ENCODE measurements at regions not wholly inside any gene's neighbourhood (a gene's known extent, or its start where the extent isn't known, plus 50 kb on each side); places are given as distances from the start of the nearest gene placed in this dataset.

DNA sequence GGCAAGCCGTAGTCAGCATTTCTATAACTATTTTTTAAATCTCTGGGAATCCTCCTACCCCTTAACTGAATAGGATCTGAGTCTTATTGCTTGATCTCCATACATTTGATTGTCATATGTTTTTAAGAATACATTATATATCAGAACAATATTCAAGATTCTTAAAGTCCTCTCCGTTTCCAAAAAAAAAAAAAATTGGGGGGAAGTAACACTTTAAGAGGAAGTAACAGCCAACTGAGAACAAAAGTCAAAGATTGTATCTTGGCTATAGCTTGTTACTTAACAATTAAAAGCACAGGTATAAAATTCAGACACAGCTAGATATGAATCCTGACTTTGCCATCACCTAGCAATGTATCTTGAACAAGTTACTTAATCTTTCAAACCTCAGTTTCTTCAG, 169.9 kb upstream of the ADO start:
- H3K4me2 ChIP-seq (ENCODE audit: low read length), result no peak overlapping the region
- H3K4me1 ChIP-seq, result peaks cover 7% of the 10 kb centered on the region
- no peaks in the 10 kb centered on the region for H3K79me2 ChIP-seq
- no peak overlapping the region for H3K4me3 ChIP-seq (ENCODE audit: low read depth, low read length)
- no peak overlapping the region for H3K9ac ChIP-seq
- no peaks in the 10 kb centered on the region for H3K9me3 ChIP-seq (ENCODE audit: control insufficient read depth, low read length)
- TF ChIP-seq, protein P1, sequence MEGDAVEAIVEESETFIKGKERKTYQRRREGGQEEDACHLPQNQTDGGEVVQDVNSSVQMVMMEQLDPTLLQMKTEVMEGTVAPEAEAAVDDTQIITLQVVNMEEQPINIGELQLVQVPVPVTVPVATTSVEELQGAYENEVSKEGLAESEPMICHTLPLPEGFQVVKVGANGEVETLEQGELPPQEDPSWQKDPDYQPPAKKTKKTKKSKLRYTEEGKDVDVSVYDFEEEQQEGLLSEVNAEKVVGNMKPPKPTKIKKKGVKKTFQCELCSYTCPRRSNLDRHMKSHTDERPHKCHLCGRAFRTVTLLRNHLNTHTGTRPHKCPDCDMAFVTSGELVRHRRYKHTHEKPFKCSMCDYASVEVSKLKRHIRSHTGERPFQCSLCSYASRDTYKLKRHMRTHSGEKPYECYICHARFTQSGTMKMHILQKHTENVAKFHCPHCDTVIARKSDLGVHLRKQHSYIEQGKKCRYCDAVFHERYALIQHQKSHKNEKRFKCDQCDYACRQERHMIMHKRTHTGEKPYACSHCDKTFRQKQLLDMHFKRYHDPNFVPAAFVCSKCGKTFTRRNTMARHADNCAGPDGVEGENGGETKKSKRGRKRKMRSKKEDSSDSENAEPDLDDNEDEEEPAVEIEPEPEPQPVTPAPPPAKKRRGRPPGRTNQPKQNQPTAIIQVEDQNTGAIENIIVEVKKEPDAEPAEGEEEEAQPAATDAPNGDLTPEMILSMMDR (IDR thresholded peaks at IDR 0.05), result no peak
- H3K27me3 ChIP-seq (ENCODE audit: control insufficient read depth, insufficient read depth, low read length), result no peaks in the 10 kb centered on the region
- H2AFZ ChIP-seq, result no peak overlapping the region
- no peaks in the 10 kb centered on the region for H3K36me3 ChIP-seq (ENCODE audit: control insufficient read depth, insufficient read depth, low read length)
- H3K27ac ChIP-seq, result no peak overlapping the region

DNA sequence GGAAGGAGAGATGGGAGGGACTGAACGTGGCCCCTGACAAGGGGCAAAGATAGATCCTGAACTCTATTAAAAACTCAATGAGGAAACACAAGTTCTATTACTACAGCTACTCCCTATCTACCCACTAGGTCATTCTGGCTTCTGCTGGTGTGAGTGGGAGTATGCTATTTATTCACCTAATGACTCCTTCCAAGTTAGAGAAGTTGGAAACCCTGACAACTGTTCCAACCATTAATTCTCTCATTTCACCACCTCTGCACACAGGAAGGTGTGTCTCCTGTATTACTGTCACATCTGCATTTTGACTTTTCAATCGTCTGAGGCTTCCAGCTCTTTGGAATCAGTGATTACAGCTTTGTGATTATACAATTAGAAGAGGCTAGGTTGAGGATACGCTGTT, 169.4 kb upstream of the ADO start:
- TF ChIP-seq, protein P1 (IDR thresholded peaks at IDR 0.05), result no peak

DNA sequence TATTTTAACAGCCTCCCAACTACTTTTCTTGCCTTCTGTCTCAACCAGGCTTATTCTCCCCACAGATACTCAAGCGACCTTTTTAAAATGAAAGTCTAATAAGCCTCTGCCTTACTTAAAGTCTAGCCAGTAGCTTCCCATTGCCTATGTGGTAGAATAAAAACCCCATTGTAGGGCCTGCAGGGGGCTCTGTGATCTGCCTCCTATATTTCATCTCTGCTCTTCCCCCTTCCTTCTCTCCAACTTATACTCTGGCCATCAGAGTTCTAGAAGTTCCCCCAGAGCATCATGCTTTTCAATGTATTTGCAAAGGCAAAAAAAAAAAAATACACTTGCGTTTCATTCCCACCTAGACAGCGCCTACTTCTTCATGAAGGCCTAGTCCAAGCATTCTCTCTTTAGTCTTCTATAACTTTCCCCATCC, 167.7 kb upstream of the ADO start:
- peak overlapping the region; percentile 39 for H2AFZ ChIP-seq
- no peak overlapping the region for H3K9ac ChIP-seq
- H3K79me2 ChIP-seq, result no peaks in the 10 kb centered on the region
- H3K4me3 ChIP-seq (ENCODE audit: low read depth, low read length), result peak overlapping the region; percentile 40
- H3K4me2 ChIP-seq (ENCODE audit: low read length), result peak overlapping the region; percentile 62
- H3K36me3 ChIP-seq (ENCODE audit: control insufficient read depth, insufficient read depth, low read length), result no peaks in the 10 kb centered on the region
- H3K4me1 ChIP-seq, result peaks cover 7% of the 10 kb centered on the region
- no peaks in the 10 kb centered on the region for H3K9me3 ChIP-seq (ENCODE audit: control insufficient read depth, low read length)
- TF ChIP-seq, protein P1 (IDR thresholded peaks at IDR 0.05), result no peak
- peak overlapping the region; percentile 55 for H3K27ac ChIP-seq
- no peaks in the 10 kb centered on the region for H3K27me3 ChIP-seq (ENCODE audit: control insufficient read depth, insufficient read depth, low read length)

More for the DNA sequence above, 169.4 kb upstream of the ADO start:
- no peak overlapping the region for H3K4me3 ChIP-seq (ENCODE audit: low read depth, low read length)
- no peaks in the 10 kb centered on the region for H3K27me3 ChIP-seq (ENCODE audit: control insufficient read depth, insufficient read depth, low read length)
- no peak overlapping the region for H3K4me2 ChIP-seq (ENCODE audit: low read length)
- no peak overlapping the region for H3K27ac ChIP-seq
- no peaks in the 10 kb centered on the region for H3K79me2 ChIP-seq
- no peak overlapping the region for H2AFZ ChIP-seq
- no peaks in the 10 kb centered on the region for H3K36me3 ChIP-seq (ENCODE audit: control insufficient read depth, insufficient read depth, low read length)
- peaks cover 7% of the 10 kb centered on the region for H3K4me1 ChIP-seq
- no peaks in the 10 kb centered on the region for H3K9me3 ChIP-seq (ENCODE audit: control insufficient read depth, low read length)
- H3K9ac ChIP-seq, result no peak overlapping the region

DNA sequence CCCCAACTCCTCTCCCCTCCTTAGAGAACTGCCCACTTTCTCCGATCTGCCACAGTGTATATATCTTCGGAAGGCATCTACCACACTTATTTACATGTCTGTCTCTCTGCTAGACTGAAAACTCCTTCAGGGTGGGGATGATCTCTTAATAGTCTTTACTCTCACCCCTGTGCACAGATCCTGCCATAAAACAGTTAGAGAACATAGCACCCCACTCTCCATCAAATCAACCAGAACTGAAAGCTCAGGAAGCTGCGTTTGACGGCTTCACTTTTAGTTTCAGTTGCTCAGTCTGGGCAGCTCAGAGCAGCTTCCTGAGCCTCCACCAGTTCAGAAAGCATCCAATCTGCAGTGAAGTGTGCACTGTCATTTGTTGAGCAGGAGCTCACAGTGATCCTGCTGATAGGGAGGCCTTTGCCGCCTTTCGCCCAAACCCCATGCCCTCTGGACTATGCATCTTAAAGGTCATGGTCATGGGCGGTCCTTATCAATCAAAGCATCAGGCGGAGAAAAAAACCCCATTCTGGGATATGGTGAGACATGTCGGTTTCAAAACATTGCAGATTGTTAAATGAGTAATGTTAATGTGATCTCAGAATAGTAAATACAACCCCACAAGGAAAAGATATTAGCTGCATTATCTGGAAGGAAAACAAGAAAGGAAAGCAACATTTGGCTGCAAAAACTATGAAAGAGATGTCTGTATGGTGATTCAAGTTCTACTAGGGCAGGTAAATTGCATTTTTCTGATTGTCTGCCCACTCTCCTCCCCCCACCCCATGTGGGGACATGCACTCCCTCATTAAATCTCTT, 167.1 kb upstream of the ADO start:
- no peaks in the 10 kb centered on the region for H3K9me3 ChIP-seq (ENCODE audit: control insufficient read depth, low read length)
- H3K27ac ChIP-seq, result peak overlapping the region; percentile 55
- H3K36me3 ChIP-seq (ENCODE audit: control insufficient read depth, insufficient read depth, low read length), result no peaks in the 10 kb centered on the region
- H3K79me2 ChIP-seq, result no peaks in the 10 kb centered on the region
- peak overlapping the region; percentile 39 for H2AFZ ChIP-seq
- no peaks in the 10 kb centered on the region for H3K27me3 ChIP-seq (ENCODE audit: control insufficient read depth, insufficient read depth, low read length)
- no peak overlapping the region for H3K9ac ChIP-seq
- peak overlapping the region; percentile 40 for H3K4me3 ChIP-seq (ENCODE audit: low read depth, low read length)
- H3K4me2 ChIP-seq (ENCODE audit: low read length), result peak overlapping the region; percentile 62
- TF ChIP-seq, protein P1 (IDR thresholded peaks at IDR 0.05), result no peak
- H3K4me1 ChIP-seq, result peaks cover 7% of the 10 kb centered on the region

DNA sequence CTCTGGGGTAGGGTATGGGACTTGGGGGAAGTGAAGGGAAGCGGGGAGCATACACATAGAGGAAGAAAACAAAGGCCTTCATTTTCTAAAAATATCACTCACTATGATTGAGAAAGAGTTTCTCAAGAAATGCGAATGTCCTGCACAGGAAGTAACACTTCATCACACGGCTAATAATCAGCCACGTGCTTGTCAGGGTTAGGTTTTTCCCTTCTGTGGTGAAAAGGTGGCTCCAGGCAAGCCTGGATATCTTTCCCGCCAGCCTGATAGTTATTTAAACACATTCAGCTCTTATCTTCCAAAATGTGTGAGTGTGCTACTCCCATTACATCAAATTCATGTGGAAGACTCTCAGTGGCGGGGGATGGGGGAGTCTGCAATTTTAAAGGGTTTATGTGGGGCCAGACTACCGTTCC, 166.4 kb upstream of the ADO start:
- Histone ChIP-seq H3K27ac (peak overlapping the region; percentile 55), H3K79me2 (no peaks in the 10 kb centered on the region), H3K4me3 (ENCODE audit: low read depth, low read length) (no peak overlapping the region), H3K27me3 (ENCODE audit: control insufficient read depth, insufficient read depth, low read length) (no peaks in the 10 kb centered on the region), H3K4me2 (ENCODE audit: low read length) (no peak overlapping the region), H2AFZ (peak overlapping the region; percentile 39), H3K9ac (no peak overlapping the region), H3K4me1 (peaks cover 7% of the 10 kb centered on the region), H3K9me3 (ENCODE audit: control insufficient read depth, low read length) (no peaks in the 10 kb centered on the region), H3K36me3 (ENCODE audit: control insufficient read depth, insufficient read depth, low read length) (no peaks in the 10 kb centered on the region)
- TF ChIP-seq, protein P1 (IDR thresholded peaks at IDR 0.05), result no peak
